Retinal pigment epithelial cell (primary cell): ENCODE measurements at regions not wholly inside any gene's neighbourhood (a gene's known extent, or its start where the extent isn't known, plus 50 kb on each side); places are given as distances from the start of the nearest gene placed in this dataset.

ENCODE experiments used
- DNase-seq: peaks from one replicate; pipeline ENCODE4 v3.0.0-alpha.2; 2010; ENCODE audit warnings: low read depth
- H3K4me3 ChIP-seq: 2 replicates; pipeline ENCODE4 v1.5.1; 2011; ENCODE audit warnings: mild to moderate bottlenecking, low read length, control low read depth, moderate library complexity
- CTCF ChIP-seq: conservative IDR thresholded peaks from 2 replicates; pipeline ENCODE4 v1.5.1; 2011; ENCODE audit warnings: low read depth, low read length, control low read depth, inconsistent platforms

- DNase-seq, result no peak
- no peak for TF ChIP-seq CTCF
- no peak overlapping the region for H3K4me3 ChIP-seq
Measured at GRCh38 chr17:73986641-73987177, 216.8 kb upstream of the RPL38 start.

DNA sequence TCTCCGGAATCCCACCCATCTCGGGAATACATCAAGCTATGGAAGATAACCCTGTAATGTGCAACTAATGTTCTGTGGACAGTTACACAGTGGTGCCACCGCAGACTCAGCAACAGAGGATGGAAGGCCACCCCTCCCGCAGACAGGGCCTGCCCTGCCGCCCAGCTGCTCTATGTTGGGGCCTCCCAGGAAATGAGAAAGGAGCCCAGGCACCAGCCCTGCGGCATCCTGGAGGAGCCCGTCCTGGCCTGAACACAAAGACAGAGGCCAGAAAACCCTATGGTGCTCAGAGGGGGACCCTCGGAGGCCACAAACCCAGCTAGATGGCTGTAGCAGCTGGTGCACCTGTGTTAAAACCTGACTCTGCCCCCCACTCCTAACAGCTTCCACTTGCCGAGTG, 216.1 kb upstream of the RPL38 start:
- TF ChIP-seq CTCF, result no peak

GRCh38 chr17:73987845-73988509, 215.5 kb upstream of the RPL38 start:
- TF ChIP-seq CTCF, result no peak
- no peak for DNase-seq

More for the DNA sequence above, 216.1 kb upstream of the RPL38 start:
- no peak for DNase-seq
- no peak overlapping the region for H3K4me3 ChIP-seq

DNA sequence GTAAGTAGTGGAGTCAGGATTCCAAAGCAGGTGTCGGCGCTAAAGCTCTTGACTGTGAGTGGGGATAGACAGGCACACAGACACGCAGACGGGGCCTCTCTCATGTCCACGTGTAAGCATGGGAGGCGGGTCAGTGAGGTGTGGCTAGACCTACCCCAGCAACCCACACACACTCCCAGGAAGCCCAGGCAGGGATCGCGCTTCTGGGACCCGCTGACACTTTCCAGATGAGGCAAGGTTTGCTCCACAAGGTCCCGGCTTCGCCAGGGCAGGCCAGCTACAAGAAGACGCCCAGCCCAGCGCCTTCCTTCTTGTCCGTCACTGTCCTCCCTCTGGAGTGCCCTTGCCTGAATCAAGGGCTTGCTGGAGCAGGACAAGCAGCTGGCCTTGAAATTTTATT, 213.8 kb upstream of the RPL38 start:
- no peak for TF ChIP-seq CTCF
- no peak for DNase-seq
- H3K4me3 ChIP-seq, result no peak overlapping the region

More at GRCh38 chr17:73987845-73988509, 215.5 kb upstream of the RPL38 start:
- no peak overlapping the region for H3K4me3 ChIP-seq

DNA sequence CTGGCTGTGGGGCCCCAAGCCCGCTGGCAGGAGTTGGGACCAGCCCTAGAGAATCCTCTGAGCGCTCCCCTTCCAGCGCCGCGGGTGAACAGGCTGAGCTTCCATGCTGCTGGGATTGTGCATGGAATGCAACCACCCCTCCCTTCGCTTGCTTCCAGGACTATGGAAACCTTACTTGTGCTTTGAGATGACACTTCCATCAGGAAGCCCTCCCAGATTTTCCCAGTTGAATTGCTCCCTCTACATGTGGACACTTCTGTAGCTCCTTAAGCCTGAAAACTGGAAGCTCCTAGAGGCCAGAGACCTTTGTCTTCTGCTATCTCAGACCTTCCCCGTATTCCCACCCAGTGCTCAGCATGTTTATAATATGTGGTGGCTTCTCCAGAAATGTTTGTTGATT, 213.2 kb upstream of the RPL38 start:
- no peak overlapping the region for H3K4me3 ChIP-seq
- no peak for TF ChIP-seq CTCF
- DNase-seq, result no peak

- H3K4me3 ChIP-seq, result no peak overlapping the region
- no peak for TF ChIP-seq CTCF
- no peak for DNase-seq
Measured at GRCh38 chr17:73991260-73991659, 212.2 kb upstream of the RPL38 start.

- no peak for DNase-seq
Measured at GRCh38 chr17:73994946-73995345, 208.5 kb upstream of the RPL38 start.

More at GRCh38 chr17:73994946-73995345, 208.5 kb upstream of the RPL38 start:
- TF ChIP-seq CTCF, result no peak
- no peak overlapping the region for H3K4me3 ChIP-seq
